ENCODE measurements at regions not wholly inside any gene's neighbourhood (a gene's known extent, or its start where the extent isn't known, plus 50 kb on each side); places are given as distances from the start of the nearest gene placed in this dataset.
A peak's percentile ranks its signal among the peaks of the same experiment; 100 is the strongest.

GRCh38 chr7:136667584-136667983, 200.9 kb upstream of the CHRM2 start:
- H3K4me1 ChIP-seq, result no peaks in the 10 kb centered on the region
- H3K4me3 ChIP-seq, result no peak overlapping the region
- intact Hi-C loops (cut with DNase I; ENCODE audit: low total_unique reads) (no loop called here), in situ Hi-C loops (cut with MboI; ENCODE audit: low pct_ligation_motif_present in 1 of 4, low pct_unique_long_range_greater_than_20kb in 1 of 4, low sequenced_read_pairs in 3 of 4) (no loop called here)
- 21 to 27% methylated on average over 1 of the region's 1 CpG for WGBS, 2 donors (ENCODE audit: low coverage in 1 of 2)
- H3K27me3 ChIP-seq, result no peaks in the 10 kb centered on the region
- TF ChIP-seq EP300 (IDR thresholded peaks at IDR 0.05; ENCODE audit: low read depth) (no peak), CTCF (IDR thresholded peaks at IDR 0.05) (no peak), POLR2A (IDR thresholded peaks at IDR 0.05) (no peak), POLR2AphosphoS5 (IDR thresholded peaks at IDR 0.05) (no peak)
- no peaks in the 10 kb centered on the region for H3K36me3 ChIP-seq
- H3K9me3 ChIP-seq, result peaks cover 3 to 18% of the 10 kb centered on the region in 2 donors
- DNase-seq, result no peak
- no peak overlapping the region for H3K27ac ChIP-seq

- TF ChIP-seq EP300 (IDR thresholded peaks at IDR 0.05; ENCODE audit: low read depth), result no peak
- no peak for TF ChIP-seq CTCF (IDR thresholded peaks at IDR 0.05)
- no peak for TF ChIP-seq POLR2A (IDR thresholded peaks at IDR 0.05)
- no peak for TF ChIP-seq POLR2AphosphoS5 (IDR thresholded peaks at IDR 0.05)
- in situ Hi-C loops (cut with MboI; ENCODE audit: low pct_ligation_motif_present in 1 of 4, low pct_unique_long_range_greater_than_20kb in 1 of 4, low sequenced_read_pairs in 3 of 4), result no loop called here
- no peak for DNase-seq
- no peak overlapping the region for H3K4me3 ChIP-seq
- peaks cover 0 to 6% of the 10 kb centered on the region in 2 donors for H3K9me3 ChIP-seq
- no peak overlapping the region for H3K27ac ChIP-seq
- intact Hi-C loops (cut with DNase I; ENCODE audit: low total_unique reads), result no loop called here
- WGBS, 2 donors (ENCODE audit: low coverage in 1 of 2), result 24 to 39% methylated on average over 5 of the region's 5 CpGs
- H3K27me3 ChIP-seq, result no peaks in the 10 kb centered on the region
- H3K4me1 ChIP-seq, result no peaks in the 10 kb centered on the region
- no peaks in the 10 kb centered on the region for H3K36me3 ChIP-seq
Observed at GRCh38 chr7:136665878-136666509, 202.5 kb upstream of the CHRM2 start.

- no peaks in the 10 kb centered on the region for H3K4me1 ChIP-seq
- no peaks in the 10 kb centered on the region for H3K36me3 ChIP-seq
- TF ChIP-seq EP300 (IDR thresholded peaks at IDR 0.05; ENCODE audit: low read depth) (no peak), CTCF (IDR thresholded peaks at IDR 0.05) (no peak), POLR2AphosphoS5 (IDR thresholded peaks at IDR 0.05) (no peak), POLR2A (IDR thresholded peaks at IDR 0.05) (no peak)
- no peak for DNase-seq
- H3K27ac ChIP-seq, result no peak overlapping the region
- no peaks in the 10 kb centered on the region for H3K27me3 ChIP-seq
- in situ Hi-C loops (cut with MboI; ENCODE audit: low pct_ligation_motif_present in 1 of 4, low pct_unique_long_range_greater_than_20kb in 1 of 4, low sequenced_read_pairs in 3 of 4), result no loop called here
- intact Hi-C loops (cut with DNase I; ENCODE audit: low total_unique reads), result no loop called here
- 32 to 38% methylated on average over 1 of the region's 1 CpG for WGBS, 2 donors (ENCODE audit: low coverage in 1 of 2)
- H3K4me3 ChIP-seq, result no peak overlapping the region
- H3K9me3 ChIP-seq, result peaks cover 0 to 6% of the 10 kb centered on the region in 2 donors
Observed at GRCh38 chr7:136664537-136664936, 203.9 kb upstream of the CHRM2 start.

- Histone ChIP-seq H3K9me3 (no peaks in the 10 kb centered on the region), H3K27me3 (no peaks in the 10 kb centered on the region), H3K4me1 (no peaks in the 10 kb centered on the region), H3K27ac (peak overlapping the region in 3 of 4 donors; percentile 17 to 24 (median 22)), H3K36me3 (no peaks in the 10 kb centered on the region), H3K4me3 (no peak overlapping the region)
- TF ChIP-seq POLR2A (IDR thresholded peaks at IDR 0.05) (no peak), EP300 (IDR thresholded peaks at IDR 0.05; ENCODE audit: low read depth) (no peak), POLR2AphosphoS5 (IDR thresholded peaks at IDR 0.05) (no peak), CTCF (IDR thresholded peaks at IDR 0.05) (no peak)
- WGBS, 2 donors (ENCODE audit: low coverage in 1 of 2), result 39 to 43% methylated on average over 2 of the region's 2 CpGs
- intact Hi-C loops (cut with DNase I; ENCODE audit: low total_unique reads) (no loop called here), in situ Hi-C loops (cut with MboI; ENCODE audit: low pct_ligation_motif_present in 1 of 4, low pct_unique_long_range_greater_than_20kb in 1 of 4, low sequenced_read_pairs in 3 of 4) (no loop called here)
- DNase-seq, result no peak
Observed at GRCh38 chr7:136657482-136657921, 210.9 kb upstream of the CHRM2 start.

All from transverse colon (tissue), 4 donors.